H1 (cell line): ENCODE measurements at regions not wholly inside any gene's neighbourhood (a gene's known extent, or its start where the extent isn't known, plus 50 kb on each side); places are given as distances from the start of the nearest gene placed in this dataset.

Experiments
- CHD7 ChIP-seq: fragments of 300-600 bp; sonication (generic); IDR thresholded peaks from 2 replicates; pipeline ENCODE4 v1.7.1; 2012; ENCODE audit warnings: low read length, moderate library complexity, mild to moderate bottlenecking, inconsistent platforms; ENCODE audit not compliant: insufficient replicate concordance

GRCh38 chr21:15212206-15212605 lies 147.4 kb upstream of the NRIP1 start (continued):
- TF ChIP-seq CHD7 = no peak
